HG03159 (cell line): ENCODE measurements at regions not wholly inside any gene's neighbourhood (a gene's known extent, or its start where the extent isn't known, plus 50 kb on each side); places are given as distances from the start of the nearest gene placed in this dataset.

Experiments
- ATAC-seq: cut with Tn5 transposase; IDR thresholded peaks from one replicate; pipeline ENCODE4 v1.9.1; 2021; ENCODE audit warnings: mild to moderate bottlenecking, moderate library complexity; ENCODE audit not compliant: unreplicated experiment

DNA sequence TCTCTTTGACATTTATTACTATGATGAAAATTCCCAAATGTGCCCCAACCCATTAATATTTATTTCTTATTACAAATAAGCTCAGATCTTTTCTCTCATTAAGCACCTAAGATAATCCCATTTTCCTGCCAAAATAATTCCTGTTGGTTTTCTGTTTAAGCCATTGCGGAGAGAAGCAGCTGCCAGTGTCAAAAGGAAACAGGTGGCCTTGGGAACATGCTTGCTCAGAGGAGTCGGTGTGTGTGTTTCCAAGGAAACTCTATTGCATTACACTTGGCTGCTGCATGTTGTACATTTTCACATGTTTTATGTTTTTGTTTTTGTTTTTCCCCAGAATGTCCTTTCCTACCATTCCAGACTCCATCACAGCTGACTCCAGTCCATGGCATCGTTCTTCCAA lies 56.4 kb downstream of the CD24 start:
- no peak for ATAC-seq

GRCh38 chr6:106916891-106917290 lies 57.6 kb downstream of the CD24 start:
- no peak for ATAC-seq

DNA sequence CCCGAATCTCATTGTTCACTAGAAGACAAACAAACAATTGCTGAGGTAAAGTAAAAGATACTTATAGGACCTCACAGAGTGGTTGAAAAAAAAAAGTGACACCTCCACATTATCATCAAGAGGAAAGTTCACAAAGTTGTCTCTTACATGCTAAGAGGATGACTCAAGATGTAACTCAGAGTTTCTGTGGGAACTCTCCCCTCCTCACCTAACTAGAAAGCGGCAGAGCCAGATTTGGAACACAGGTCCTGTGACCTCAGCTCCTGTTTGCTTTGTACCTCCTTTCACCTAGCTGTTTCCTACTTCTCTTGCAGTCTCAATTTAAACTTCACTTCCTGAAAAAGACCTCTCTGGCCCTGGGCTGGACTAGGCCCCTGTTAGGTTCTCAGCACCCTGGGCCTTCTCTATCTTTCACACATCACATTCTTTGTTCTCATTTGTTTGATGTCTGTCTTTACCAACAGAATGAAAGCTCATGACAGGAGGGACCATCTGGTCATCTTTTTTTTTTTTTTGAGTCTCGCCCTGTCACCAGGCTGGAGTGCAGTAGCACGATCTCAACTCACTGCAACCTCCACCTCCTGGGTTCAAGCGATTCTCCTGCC lies 60.8 kb downstream of the CD24 start:
- no peak for ATAC-seq

GRCh38 chr6:106913111-106913510 lies 61.4 kb downstream of the CD24 start:
- ATAC-seq = no peak

DNA sequence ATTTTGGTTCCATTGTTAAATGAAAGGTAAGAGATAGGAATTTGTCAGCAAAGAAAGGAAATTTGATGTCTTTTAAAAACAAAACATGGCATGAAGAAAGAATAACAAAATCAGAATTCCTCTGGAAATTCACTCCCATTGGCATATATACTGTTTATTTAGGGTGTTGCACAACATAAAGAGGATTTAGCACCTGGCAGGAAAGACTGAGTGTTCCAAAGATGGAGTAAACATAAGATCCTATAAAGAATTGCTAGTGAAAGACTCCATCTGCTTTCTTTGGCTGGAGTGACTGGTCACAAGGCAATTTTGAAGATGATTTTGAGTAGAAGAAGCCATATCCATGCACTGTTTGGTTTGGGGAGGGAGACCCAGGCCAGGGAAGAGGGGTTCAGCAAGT lies 62.4 kb downstream of the CD24 start:
- no peak for ATAC-seq

DNA sequence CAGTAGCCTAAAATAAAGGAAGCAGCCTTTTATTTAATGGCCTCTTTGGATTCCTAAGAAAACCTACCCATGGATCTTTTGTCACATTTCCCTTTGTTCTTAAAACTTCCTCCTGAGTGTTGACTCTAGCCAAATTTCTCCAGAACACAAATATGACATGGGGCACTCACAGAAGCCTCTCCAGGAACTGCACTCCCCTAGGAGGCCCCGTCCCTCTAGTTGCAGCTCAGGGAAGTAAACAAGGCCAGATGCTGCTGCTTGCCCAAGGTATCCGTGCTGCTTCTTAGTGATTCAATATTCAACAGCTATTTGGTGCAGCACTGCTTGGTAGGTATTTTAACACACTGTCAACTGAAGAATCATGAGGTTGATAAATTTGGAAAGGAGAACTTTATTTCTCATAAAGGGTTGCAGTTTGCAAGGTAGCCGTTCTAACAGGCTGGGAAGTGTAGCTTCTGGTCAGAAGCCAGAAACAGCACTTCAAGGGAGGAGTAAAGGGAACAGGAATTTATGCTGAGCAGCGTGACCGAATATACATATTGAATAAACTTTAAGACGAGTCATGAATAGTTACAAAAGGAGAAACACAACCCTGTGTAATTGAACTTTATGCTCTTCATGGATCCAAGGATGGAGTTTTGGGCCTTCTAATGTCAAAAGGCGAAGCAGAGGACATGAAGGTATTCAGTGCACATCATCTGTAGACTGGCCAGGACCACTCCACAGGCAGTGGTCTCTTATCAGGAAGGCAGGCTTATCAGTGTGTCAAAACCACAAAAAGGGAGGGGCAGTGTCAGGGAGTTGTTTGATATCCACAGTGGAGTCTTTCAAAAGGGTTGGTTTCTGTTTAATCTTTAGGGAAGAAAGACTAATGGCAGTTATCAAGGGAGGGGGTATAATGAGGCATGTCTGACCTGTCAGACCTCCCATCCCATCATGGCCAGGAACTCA lies 63.3 kb downstream of the CD24 start:
- no peak for ATAC-seq

GRCh38 chr6:106908386-106908840 lies 66.1 kb downstream of the CD24 start:
- no peak for ATAC-seq

- no peak for ATAC-seq
Measured at GRCh38 chr6:106907754-106908153, 66.8 kb downstream of the CD24 start.

DNA sequence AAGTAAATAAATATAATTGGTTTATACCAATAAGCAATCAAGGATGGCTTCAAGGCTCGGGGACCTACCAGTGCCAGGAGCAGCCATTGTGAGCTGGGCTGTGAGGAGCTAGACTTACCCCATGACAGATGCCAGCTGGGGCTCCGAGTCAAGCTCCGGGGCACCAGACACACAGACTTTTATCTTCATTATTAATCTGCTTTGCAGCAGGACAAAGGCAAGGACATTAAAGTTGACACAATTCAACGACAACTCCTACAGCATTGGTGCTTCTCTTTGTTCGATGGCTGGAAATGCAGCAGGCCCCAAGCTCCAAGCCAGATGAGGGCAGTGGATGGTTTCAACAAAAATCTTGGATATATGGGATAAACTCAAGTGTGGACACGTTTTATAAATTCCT lies 68.3 kb downstream of the CD24 start:
- no peak for ATAC-seq

GRCh38 chr6:106903299-106903698 lies 71.2 kb downstream of the CD24 start:
- no peak for ATAC-seq

DNA sequence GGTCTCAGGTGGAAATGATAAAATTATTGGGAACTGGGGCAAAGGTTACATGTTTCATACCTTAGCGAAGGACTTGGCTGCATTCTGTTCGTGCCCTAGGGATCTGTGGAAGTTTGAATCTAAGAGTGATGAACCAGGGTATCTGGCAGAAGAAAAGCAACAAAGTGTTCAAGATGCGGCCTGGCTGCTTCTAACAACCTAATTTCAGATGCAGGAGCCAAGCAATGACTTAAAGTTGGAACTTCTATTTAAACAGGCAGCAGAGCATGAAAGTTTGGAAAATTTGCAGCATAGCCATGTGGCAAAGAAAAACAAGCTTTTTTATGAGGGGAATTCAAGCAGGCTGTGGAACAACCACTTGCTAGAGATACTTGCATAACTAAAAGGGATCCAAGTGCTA lies 73.5 kb downstream of the CD24 start:
- ATAC-seq = no peak

GRCh38 chr6:106899697-106900096 lies 74.8 kb downstream of the CD24 start:
- no peak for ATAC-seq

GRCh38 chr6:106897580-106897979 lies 76.9 kb downstream of the CD24 start:
- no peak for ATAC-seq

DNA sequence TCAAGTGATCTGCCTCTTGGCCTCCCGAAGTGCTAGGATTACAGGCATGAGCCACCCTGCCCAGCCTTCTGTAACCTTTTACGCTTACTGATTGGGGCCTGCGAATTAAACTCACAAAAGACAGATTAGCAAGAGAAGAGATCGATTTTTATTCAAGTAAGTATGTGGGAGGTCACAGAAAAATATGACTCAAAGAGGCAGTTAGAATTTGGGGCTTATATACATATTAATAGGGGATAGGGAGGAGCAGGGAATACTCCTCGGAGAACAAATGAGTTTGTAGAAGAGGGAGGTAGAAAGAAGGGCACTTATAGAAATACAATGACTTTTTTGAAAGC lies 78.9 kb downstream of the CD24 start:
- ATAC-seq = no peak

GRCh38 chr6:106894978-106895702 lies 79.4 kb downstream of the CD24 start:
- no peak for ATAC-seq

GRCh38 chr6:106892186-106892585 lies 82.3 kb downstream of the CD24 start:
- no peak for ATAC-seq

GRCh38 chr6:106890447-106890846 lies 84.1 kb downstream of the CD24 start:
- ATAC-seq = no peak

GRCh38 chr6:106889692-106890091 lies 84.8 kb downstream of the CD24 start:
- ATAC-seq = no peak

- ATAC-seq = no peak
Measured at GRCh38 chr6:106886922-106887797, 87.4 kb downstream of the CD24 start.

DNA sequence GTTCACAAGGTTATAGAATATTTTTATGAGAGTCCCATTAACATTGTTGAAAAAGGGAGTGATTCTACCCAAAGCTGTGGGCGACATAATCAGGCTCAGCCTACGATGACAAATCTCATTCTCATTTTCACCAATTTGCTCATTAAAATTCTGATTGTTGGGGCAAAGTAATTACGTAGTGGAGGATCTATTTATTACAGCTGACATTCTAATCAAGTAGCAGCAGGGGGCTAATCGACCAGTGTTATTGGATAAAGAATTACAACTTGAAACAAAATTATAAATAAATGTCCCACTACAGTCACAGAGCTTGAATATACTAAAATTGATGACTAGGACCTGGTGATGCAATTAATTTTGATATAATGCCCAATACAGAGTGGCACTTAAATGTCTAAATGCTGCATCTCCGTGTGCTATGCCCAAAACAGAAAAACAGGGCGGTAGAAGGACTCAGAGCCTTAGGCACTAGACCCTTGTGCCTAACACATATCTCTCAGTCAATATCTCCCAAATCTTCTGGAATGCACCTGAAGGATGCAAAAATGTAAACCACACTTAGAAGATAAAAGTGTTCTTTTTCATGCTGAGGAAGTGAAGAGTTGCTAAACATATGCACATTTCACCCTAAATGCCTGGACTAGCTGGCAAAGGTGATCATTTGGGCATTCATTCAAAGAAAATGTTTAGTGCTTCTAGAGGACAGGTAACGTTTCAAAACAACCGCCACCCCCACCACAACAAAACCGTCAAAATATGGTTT lies 88.3 kb downstream of the CD24 start:
- no peak for ATAC-seq
